Skeletal muscle cell (primary cell): ENCODE measurements at regions not wholly inside any gene's neighbourhood (a gene's known extent, or its start where the extent isn't known, plus 50 kb on each side); places are given as distances from the start of the nearest gene placed in this dataset.
A peak's percentile ranks its signal among the peaks of the same experiment; 100 is the strongest.

Source experiments
- DNase-seq: peaks from one replicate; pipeline ENCODE4 v3.0.0-alpha.2; 2010; ENCODE audit warnings: low read depth
- H3K4me3 ChIP-seq: 2 replicates; pipeline ENCODE4 v1.5.1; 2011; ENCODE audit warnings: low read depth, mild to moderate bottlenecking, control low read depth, low read length, moderate library complexity

- no peak overlapping the region for H3K4me3 ChIP-seq
- no peak for DNase-seq
Measured at GRCh38 chr6:65924411-65924810, 217.4 kb upstream of the EYS start.

GRCh38 chr6:65922049-65922448 lies 215.0 kb upstream of the EYS start:
- H3K4me3 ChIP-seq = no peak overlapping the region
- no peak for DNase-seq

- DNase-seq = no peak
- H3K4me3 ChIP-seq = no peak overlapping the region
Measured at GRCh38 chr6:65908065-65908464, 201.0 kb upstream of the EYS start.

- DNase-seq = no peak
- H3K4me3 ChIP-seq = no peak overlapping the region
Measured at GRCh38 chr6:65903992-65904391, 197.0 kb upstream of the EYS start.

- H3K4me3 ChIP-seq = no peak overlapping the region
- DNase-seq = no peak
Measured at GRCh38 chr6:65900928-65901327, 193.9 kb upstream of the EYS start.

GRCh38 chr6:65896140-65896539 lies 189.1 kb upstream of the EYS start:
- no peak overlapping the region for H3K4me3 ChIP-seq
- no peak for DNase-seq

GRCh38 chr6:65876668-65877067 lies 169.6 kb upstream of the EYS start:
- no peak overlapping the region for H3K4me3 ChIP-seq
- DNase-seq = no peak

- no peak overlapping the region for H3K4me3 ChIP-seq
- no peak for DNase-seq
Measured at GRCh38 chr6:65852369-65852852, 145.4 kb upstream of the EYS start.

- H3K4me3 ChIP-seq = no peak overlapping the region
- DNase-seq = no peak
Measured at GRCh38 chr6:65830151-65830550, 123.1 kb upstream of the EYS start.

GRCh38 chr6:65819152-65819551 lies 112.1 kb upstream of the EYS start:
- no peak overlapping the region for H3K4me3 ChIP-seq
- DNase-seq = peak; percentile 4

GRCh38 chr6:65818576-65818975 lies 111.5 kb upstream of the EYS start:
- H3K4me3 ChIP-seq = no peak overlapping the region
- DNase-seq = no peak

- DNase-seq = no peak
- H3K4me3 ChIP-seq = no peak overlapping the region
Measured at GRCh38 chr6:65816991-65817390, 110.0 kb upstream of the EYS start.

- DNase-seq = no peak
- no peak overlapping the region for H3K4me3 ChIP-seq
Measured at GRCh38 chr6:65814071-65814470, 107.0 kb upstream of the EYS start.

GRCh38 chr6:65803186-65803585 lies 96.2 kb upstream of the EYS start:
- DNase-seq = no peak
- no peak overlapping the region for H3K4me3 ChIP-seq

GRCh38 chr6:65799389-65799788 lies 92.4 kb upstream of the EYS start:
- no peak overlapping the region for H3K4me3 ChIP-seq
- DNase-seq = no peak

- DNase-seq = no peak
- no peak overlapping the region for H3K4me3 ChIP-seq
Measured at GRCh38 chr6:65798280-65799014, 91.4 kb upstream of the EYS start.

- no peak overlapping the region for H3K4me3 ChIP-seq
- no peak for DNase-seq
Measured at GRCh38 chr6:65790666-65791065, 83.6 kb upstream of the EYS start.

GRCh38 chr6:65787787-65788186 lies 80.8 kb upstream of the EYS start:
- no peak for DNase-seq
- no peak overlapping the region for H3K4me3 ChIP-seq

- DNase-seq = no peak
- H3K4me3 ChIP-seq = no peak overlapping the region
Measured at GRCh38 chr6:65786815-65787214, 79.8 kb upstream of the EYS start.

- H3K4me3 ChIP-seq = no peak overlapping the region
- DNase-seq = no peak
Measured at GRCh38 chr6:65780691-65781090, 73.7 kb upstream of the EYS start.

GRCh38 chr6:65776332-65776731 lies 69.3 kb upstream of the EYS start:
- H3K4me3 ChIP-seq = no peak overlapping the region
- no peak for DNase-seq

- no peak overlapping the region for H3K4me3 ChIP-seq
- DNase-seq = no peak
Measured at GRCh38 chr6:65771946-65772345, 64.9 kb upstream of the EYS start.
